ENCODE measurements at regions not wholly inside any gene's neighbourhood (a gene's known extent, or its start where the extent isn't known, plus 50 kb on each side); places are given as distances from the start of the nearest gene placed in this dataset.

- Mint-ChIP-seq H3K4me1 (no peaks in the 10 kb centered on the region), H3K36me3 (no peaks in the 10 kb centered on the region), H3K9me3 (peaks cover 0 to 20% (median 9%) of the 10 kb centered on the region in 11 donors), H3K27me3 (no peaks in the 10 kb centered on the region), H3K4me3 (no peak overlapping the region), H3K27ac (no peak overlapping the region)
- ChIA-PET POLR2A (no interaction called here), CTCF (no interaction called here)
- no peak overlapping the region for H3K4me3 ChIP-seq (ENCODE audit: low read length)
- ATAC-seq (no peak), DNase-seq (no peak)
- peaks cover 0 to 6% (median 0%) of the 10 kb centered on the region in 3 experiments for H3K9me3 ChIP-seq (ENCODE audit: control insufficient read depth in 2 of 3, low read length in 3 of 3)
- H3K27ac ChIP-seq (ENCODE audit: low read depth, low read length) = no peak overlapping the region
- H3K27me3 ChIP-seq (ENCODE audit: control insufficient read depth in 2 of 2, insufficient read depth in 2 of 2, low read length in 2 of 2) = no peaks in the 10 kb centered on the region
- H3K36me3 ChIP-seq (ENCODE audit: control insufficient read depth in 2 of 3, insufficient read depth in 3 of 3, low read length in 3 of 3) = no peaks in the 10 kb centered on the region
- intact Hi-C loops (cut with micrococcal nuclease) = no loop called here
- no peaks in the 10 kb centered on the region for H3K4me1 ChIP-seq (ENCODE audit: control insufficient read depth in 2 of 2, insufficient read depth in 2 of 2, low read length in 2 of 2)
These were observed 1935.3 kb upstream of the WWC1 start for GRCh38 chr5:166356096-166356495.

- Histone ChIP-seq H3K27ac (ENCODE audit: low read depth, low read length) (no peak overlapping the region), H3K4me3 (ENCODE audit: low read length) (no peak overlapping the region), H3K9me3 (ENCODE audit: control insufficient read depth in 2 of 3, low read length in 3 of 3) (peaks cover 0 to 6% (median 0%) of the 10 kb centered on the region in 3 experiments), H3K36me3 (ENCODE audit: control insufficient read depth in 2 of 3, insufficient read depth in 3 of 3, low read length in 3 of 3) (no peaks in the 10 kb centered on the region), H3K4me1 (ENCODE audit: control insufficient read depth in 2 of 2, insufficient read depth in 2 of 2, low read length in 2 of 2) (no peaks in the 10 kb centered on the region), H3K27me3 (ENCODE audit: control insufficient read depth in 2 of 2, insufficient read depth in 2 of 2, low read length in 2 of 2) (no peaks in the 10 kb centered on the region)
- intact Hi-C loops (cut with micrococcal nuclease) = no loop called here
- H3K4me3 Mint-ChIP-seq = no peak overlapping the region
- no peaks in the 10 kb centered on the region for H3K27me3 Mint-ChIP-seq
- no peak overlapping the region for H3K27ac Mint-ChIP-seq
- no peaks in the 10 kb centered on the region for H3K4me1 Mint-ChIP-seq
- no peak for ATAC-seq
- POLR2A ChIA-PET = no interaction called here
- CTCF ChIA-PET = no interaction called here
- H3K9me3 Mint-ChIP-seq = peaks cover 2 to 28% (median 13%) of the 10 kb centered on the region in 11 donors
- no peaks in the 10 kb centered on the region for H3K36me3 Mint-ChIP-seq
- no peak for DNase-seq
These were observed 1933.2 kb upstream of the WWC1 start for GRCh38 chr5:166358127-166358830.

- ATAC-seq = no peak
- H3K27ac ChIP-seq (ENCODE audit: low read depth, low read length) = no peak overlapping the region
- Mint-ChIP-seq H3K4me3 (no peak overlapping the region), H3K27me3 (no peaks in the 10 kb centered on the region), H3K27ac (no peak overlapping the region), H3K9me3 (peaks cover 2 to 15% (median 7%) of the 10 kb centered on the region in 11 donors), H3K4me1 (no peaks in the 10 kb centered on the region), H3K36me3 (no peaks in the 10 kb centered on the region)
- no peaks in the 10 kb centered on the region for H3K36me3 ChIP-seq (ENCODE audit: control insufficient read depth in 2 of 3, insufficient read depth in 3 of 3, low read length in 3 of 3)
- H3K27me3 ChIP-seq (ENCODE audit: control insufficient read depth in 2 of 2, insufficient read depth in 2 of 2, low read length in 2 of 2) = no peaks in the 10 kb centered on the region
- no peak for DNase-seq
- intact Hi-C loops (cut with micrococcal nuclease) = no loop called here
- ChIA-PET CTCF (no interaction called here), POLR2A (no interaction called here)
- no peaks in the 10 kb centered on the region for H3K4me1 ChIP-seq (ENCODE audit: control insufficient read depth in 2 of 2, insufficient read depth in 2 of 2, low read length in 2 of 2)
- H3K9me3 ChIP-seq (ENCODE audit: control insufficient read depth in 2 of 3, low read length in 3 of 3) = no peaks in the 10 kb centered on the region
- no peak overlapping the region for H3K4me3 ChIP-seq (ENCODE audit: low read length)
These were observed 1928.2 kb upstream of the WWC1 start for GRCh38 chr5:166363087-166363760.

- no peak for DNase-seq
- no peak for ATAC-seq
- no peak overlapping the region for H3K4me3 Mint-ChIP-seq
- H3K27me3 Mint-ChIP-seq = no peaks in the 10 kb centered on the region
- no peaks in the 10 kb centered on the region for H3K4me1 Mint-ChIP-seq
- Histone ChIP-seq H3K4me1 (ENCODE audit: control insufficient read depth in 2 of 2, insufficient read depth in 2 of 2, low read length in 2 of 2) (no peaks in the 10 kb centered on the region), H3K4me3 (ENCODE audit: low read length) (no peak overlapping the region), H3K27me3 (ENCODE audit: control insufficient read depth in 2 of 2, insufficient read depth in 2 of 2, low read length in 2 of 2) (no peaks in the 10 kb centered on the region), H3K36me3 (ENCODE audit: control insufficient read depth in 2 of 3, insufficient read depth in 3 of 3, low read length in 3 of 3) (no peaks in the 10 kb centered on the region), H3K9me3 (ENCODE audit: control insufficient read depth in 2 of 3, low read length in 3 of 3) (no peaks in the 10 kb centered on the region), H3K27ac (ENCODE audit: low read depth, low read length) (no peak overlapping the region)
- H3K36me3 Mint-ChIP-seq = no peaks in the 10 kb centered on the region
- ChIA-PET CTCF (no interaction called here), POLR2A (no interaction called here)
- intact Hi-C loops (cut with micrococcal nuclease) = no loop called here
- H3K9me3 Mint-ChIP-seq = peaks cover 2 to 15% (median 7%) of the 10 kb centered on the region in 11 donors
- H3K27ac Mint-ChIP-seq = no peak overlapping the region
These were observed 1926.3 kb upstream of the WWC1 start for GRCh38 chr5:166365164-166365563.

- H3K4me3 ChIP-seq (ENCODE audit: low read length) = no peak overlapping the region
- ChIA-PET CTCF (no interaction called here), POLR2A (no interaction called here)
- no peaks in the 10 kb centered on the region for H3K9me3 ChIP-seq (ENCODE audit: control insufficient read depth in 2 of 3, low read length in 3 of 3)
- ATAC-seq (no peak), DNase-seq (no peak)
- Mint-ChIP-seq H3K4me3 (no peak overlapping the region), H3K27me3 (no peaks in the 10 kb centered on the region), H3K36me3 (no peaks in the 10 kb centered on the region), H3K9me3 (peaks cover 0 to 9% (median 2%) of the 10 kb centered on the region in 11 donors), H3K4me1 (peaks cover 0 to 3% (median 0%) of the 10 kb centered on the region in 7 donors), H3K27ac (no peak overlapping the region)
- intact Hi-C loops (cut with micrococcal nuclease) = no loop called here
- H3K36me3 ChIP-seq (ENCODE audit: control insufficient read depth in 2 of 3, insufficient read depth in 3 of 3, low read length in 3 of 3) = no peaks in the 10 kb centered on the region
- no peaks in the 10 kb centered on the region for H3K4me1 ChIP-seq (ENCODE audit: control insufficient read depth in 2 of 2, insufficient read depth in 2 of 2, low read length in 2 of 2)
- no peak overlapping the region for H3K27ac ChIP-seq (ENCODE audit: low read depth, low read length)
- H3K27me3 ChIP-seq (ENCODE audit: control insufficient read depth in 2 of 2, insufficient read depth in 2 of 2, low read length in 2 of 2) = no peaks in the 10 kb centered on the region
These were observed 1924.1 kb upstream of the WWC1 start for GRCh38 chr5:166367391-166367790.

GRCh38 chr5:166369346-166369745 lies 1922.1 kb upstream of the WWC1 start:
- Histone ChIP-seq H3K9me3 (ENCODE audit: control insufficient read depth in 2 of 3, low read length in 3 of 3) (no peaks in the 10 kb centered on the region), H3K27ac (ENCODE audit: low read depth, low read length) (no peak overlapping the region), H3K27me3 (ENCODE audit: control insufficient read depth in 2 of 2, insufficient read depth in 2 of 2, low read length in 2 of 2) (no peaks in the 10 kb centered on the region), H3K4me3 (ENCODE audit: low read length) (no peak overlapping the region), H3K4me1 (ENCODE audit: control insufficient read depth in 2 of 2, insufficient read depth in 2 of 2, low read length in 2 of 2) (no peaks in the 10 kb centered on the region), H3K36me3 (ENCODE audit: control insufficient read depth in 2 of 3, insufficient read depth in 3 of 3, low read length in 3 of 3) (no peaks in the 10 kb centered on the region)
- no peak for DNase-seq
- no peak overlapping the region for H3K27ac Mint-ChIP-seq
- ChIA-PET POLR2A (no interaction called here), CTCF (no interaction called here)
- peaks cover 0 to 8% (median 0%) of the 10 kb centered on the region in 11 donors for H3K9me3 Mint-ChIP-seq
- no peak for ATAC-seq
- H3K36me3 Mint-ChIP-seq = no peaks in the 10 kb centered on the region
- H3K4me1 Mint-ChIP-seq = peaks cover 0 to 3% (median 0%) of the 10 kb centered on the region in 7 donors
- intact Hi-C loops (cut with micrococcal nuclease) = no loop called here
- H3K27me3 Mint-ChIP-seq = no peaks in the 10 kb centered on the region
- no peak overlapping the region for H3K4me3 Mint-ChIP-seq

- Mint-ChIP-seq H3K4me1 (peaks cover 0 to 3% (median 0%) of the 10 kb centered on the region in 7 donors), H3K4me3 (no peak overlapping the region), H3K9me3 (peaks cover 0 to 8% (median 0%) of the 10 kb centered on the region in 11 donors), H3K27me3 (no peaks in the 10 kb centered on the region), H3K27ac (no peak overlapping the region), H3K36me3 (no peaks in the 10 kb centered on the region)
- ChIA-PET POLR2A (no interaction called here), CTCF (no interaction called here)
- Histone ChIP-seq H3K36me3 (ENCODE audit: control insufficient read depth in 2 of 3, insufficient read depth in 3 of 3, low read length in 3 of 3) (no peaks in the 10 kb centered on the region), H3K27ac (ENCODE audit: low read depth, low read length) (no peak overlapping the region), H3K4me3 (ENCODE audit: low read length) (no peak overlapping the region), H3K9me3 (ENCODE audit: control insufficient read depth in 2 of 3, low read length in 3 of 3) (no peaks in the 10 kb centered on the region), H3K27me3 (ENCODE audit: control insufficient read depth in 2 of 2, insufficient read depth in 2 of 2, low read length in 2 of 2) (no peaks in the 10 kb centered on the region), H3K4me1 (ENCODE audit: control insufficient read depth in 2 of 2, insufficient read depth in 2 of 2, low read length in 2 of 2) (no peaks in the 10 kb centered on the region)
- no peak for DNase-seq
- intact Hi-C loops (cut with micrococcal nuclease) = no loop called here
- no peak for ATAC-seq
These were observed 1921.6 kb upstream of the WWC1 start for GRCh38 chr5:166369807-166370206.

Data from naive thymus-derived CD4-positive, alpha-beta T cell (primary cell).